ENCODE measurements at regions not wholly inside any gene's neighbourhood (a gene's known extent, or its start where the extent isn't known, plus 50 kb on each side); places are given as distances from the start of the nearest gene placed in this dataset.

DNA sequence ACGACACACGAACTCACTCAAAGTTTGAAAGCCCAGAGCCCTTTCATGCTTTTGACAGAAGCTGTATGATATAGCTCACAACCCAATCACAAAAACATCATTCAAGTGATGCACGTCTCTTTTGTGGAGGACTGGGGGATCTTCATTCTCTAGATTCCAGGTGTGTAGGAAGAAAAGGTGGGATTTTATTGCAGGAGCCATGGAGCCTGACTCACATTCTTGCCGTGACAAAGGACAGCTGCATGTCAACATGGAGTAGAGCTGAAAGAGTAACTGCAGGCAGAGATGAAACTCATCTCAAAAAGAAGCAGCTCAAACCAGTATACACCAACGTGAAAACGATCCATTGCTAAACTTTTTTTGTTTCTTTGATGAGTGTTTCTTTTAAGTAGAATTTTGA is 50.9 kb upstream of the PDE1A start:
- CTCF ChIA-PET: no interaction called here
- ATAC-seq: no peak

DNA sequence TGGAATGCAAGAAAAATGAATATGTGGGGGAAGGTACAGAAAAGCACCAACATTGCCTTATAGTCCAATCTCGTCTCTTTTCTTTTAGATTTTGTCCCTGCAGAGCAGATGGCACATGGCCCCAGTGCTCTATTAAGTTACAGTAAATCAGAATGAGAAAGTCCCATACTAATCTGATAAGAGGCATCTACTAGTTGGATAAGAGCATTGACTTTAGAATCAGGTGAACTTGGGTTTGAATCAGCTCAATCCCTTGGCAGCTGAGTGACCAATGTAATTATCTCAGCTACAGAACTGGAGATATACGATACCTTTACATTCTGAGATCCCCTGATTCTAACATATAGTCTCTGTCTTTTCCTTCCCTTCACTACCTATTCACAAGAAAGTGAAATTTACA is 54.8 kb upstream of the PDE1A start:
- no peak for ATAC-seq
- FAIRE-seq: no peak
- ChIA-PET CTCF (interaction anchor here (0.6 kb wide), 2 partner anchors 170 to 226 kb away, joined by 3 read pairs; no protein-coding TSS in a partner anchor), POLR2A (no interaction called here)
- TF ChIP-seq KDM1A (IDR thresholded peaks at IDR 0.05; ENCODE audit: low read depth) (no peak), TP53 (CRISPR knock-in tag; IDR thresholded peaks at IDR 0.05) (no peak), TFCP2L1 (CRISPR knock-in tag; IDR thresholded peaks at IDR 0.05) (no peak), HEYL (CRISPR knock-in tag; IDR thresholded peaks at IDR 0.05) (no peak), FOSB (CRISPR knock-in tag; IDR thresholded peaks at IDR 0.05) (no peak)
- no peak overlapping the region for H3K4me2 ChIP-seq
- WGBS (ENCODE audit: missing lambda C conversion rate): 76% methylated on average over 2 of the region's 2 CpGs
- H3K4me1 ChIP-seq: no peaks in the 10 kb centered on the region
- H3K9me3 ChIP-seq: no peaks in the 10 kb centered on the region
- H3K27ac ChIP-seq: no peak overlapping the region
- H3K4me3 ChIP-seq: no peak overlapping the region
- DNase-seq (ENCODE audit: low read depth in 1 of 2, low spot score in 1 of 2): no peak

More for the DNA sequence above, 50.9 kb upstream of the PDE1A start:
- WGBS (ENCODE audit: missing lambda C conversion rate): 58% methylated on average over 6 of the region's 6 CpGs
- DNase-seq (ENCODE audit: low read depth in 1 of 2, low spot score in 1 of 2) (no peak), FAIRE-seq (no peak)
- H3K4me2 ChIP-seq: no peak overlapping the region
- no peaks in the 10 kb centered on the region for H3K4me1 ChIP-seq
- POLR2A ChIA-PET: no interaction called here
- H3K4me3 ChIP-seq: no peak overlapping the region
- H3K27ac ChIP-seq: no peak overlapping the region
- TF ChIP-seq MAFK (IDR thresholded peaks at IDR 0.05; ENCODE audit: partially characterized antibody) (no peak), CHD2 (IDR thresholded peaks at IDR 0.05; ENCODE audit: low read length, partially characterized antibody) (no peak), RAD21 (conservative IDR thresholded peaks at IDR 0.05 in 1 of 2, IDR thresholded peaks at IDR 0.05 in 1 of 2) (no peak), MAZ (IDR thresholded peaks at IDR 0.05; ENCODE audit: borderline replicate concordance, low read depth, low read length) (no peak), CEBPB (IDR thresholded peaks at IDR 0.05) (no peak), KDM5A (IDR thresholded peaks at IDR 0.05) (no peak), HOXB5 (CRISPR knock-in tag; IDR thresholded peaks at IDR 0.05) (no peak), NFE2L2 (conservative IDR thresholded peaks at IDR 0.05; ENCODE audit: low read length) (no peak), SREBF2 (IDR thresholded peaks at IDR 0.05) (no peak), HEYL (CRISPR knock-in tag; IDR thresholded peaks at IDR 0.05) (no peak), JUN (IDR thresholded peaks at IDR 0.05) (no peak), RCOR1 (IDR thresholded peaks at IDR 0.05; ENCODE audit: low read depth, low read length) (no peak), RFX5 (IDR thresholded peaks at IDR 0.05) (no peak)
- TF ChIP-seq, protein P1, sequence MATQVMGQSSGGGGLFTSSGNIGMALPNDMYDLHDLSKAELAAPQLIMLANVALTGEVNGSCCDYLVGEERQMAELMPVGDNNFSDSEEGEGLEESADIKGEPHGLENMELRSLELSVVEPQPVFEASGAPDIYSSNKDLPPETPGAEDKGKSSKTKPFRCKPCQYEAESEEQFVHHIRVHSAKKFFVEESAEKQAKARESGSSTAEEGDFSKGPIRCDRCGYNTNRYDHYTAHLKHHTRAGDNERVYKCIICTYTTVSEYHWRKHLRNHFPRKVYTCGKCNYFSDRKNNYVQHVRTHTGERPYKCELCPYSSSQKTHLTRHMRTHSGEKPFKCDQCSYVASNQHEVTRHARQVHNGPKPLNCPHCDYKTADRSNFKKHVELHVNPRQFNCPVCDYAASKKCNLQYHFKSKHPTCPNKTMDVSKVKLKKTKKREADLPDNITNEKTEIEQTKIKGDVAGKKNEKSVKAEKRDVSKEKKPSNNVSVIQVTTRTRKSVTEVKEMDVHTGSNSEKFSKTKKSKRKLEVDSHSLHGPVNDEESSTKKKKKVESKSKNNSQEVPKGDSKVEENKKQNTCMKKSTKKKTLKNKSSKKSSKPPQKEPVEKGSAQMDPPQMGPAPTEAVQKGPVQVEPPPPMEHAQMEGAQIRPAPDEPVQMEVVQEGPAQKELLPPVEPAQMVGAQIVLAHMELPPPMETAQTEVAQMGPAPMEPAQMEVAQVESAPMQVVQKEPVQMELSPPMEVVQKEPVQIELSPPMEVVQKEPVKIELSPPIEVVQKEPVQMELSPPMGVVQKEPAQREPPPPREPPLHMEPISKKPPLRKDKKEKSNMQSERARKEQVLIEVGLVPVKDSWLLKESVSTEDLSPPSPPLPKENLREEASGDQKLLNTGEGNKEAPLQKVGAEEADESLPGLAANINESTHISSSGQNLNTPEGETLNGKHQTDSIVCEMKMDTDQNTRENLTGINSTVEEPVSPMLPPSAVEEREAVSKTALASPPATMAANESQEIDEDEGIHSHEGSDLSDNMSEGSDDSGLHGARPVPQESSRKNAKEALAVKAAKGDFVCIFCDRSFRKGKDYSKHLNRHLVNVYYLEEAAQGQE (IDR thresholded peaks at IDR 0.05): no peak
- TF ChIP-seq, protein P2, sequence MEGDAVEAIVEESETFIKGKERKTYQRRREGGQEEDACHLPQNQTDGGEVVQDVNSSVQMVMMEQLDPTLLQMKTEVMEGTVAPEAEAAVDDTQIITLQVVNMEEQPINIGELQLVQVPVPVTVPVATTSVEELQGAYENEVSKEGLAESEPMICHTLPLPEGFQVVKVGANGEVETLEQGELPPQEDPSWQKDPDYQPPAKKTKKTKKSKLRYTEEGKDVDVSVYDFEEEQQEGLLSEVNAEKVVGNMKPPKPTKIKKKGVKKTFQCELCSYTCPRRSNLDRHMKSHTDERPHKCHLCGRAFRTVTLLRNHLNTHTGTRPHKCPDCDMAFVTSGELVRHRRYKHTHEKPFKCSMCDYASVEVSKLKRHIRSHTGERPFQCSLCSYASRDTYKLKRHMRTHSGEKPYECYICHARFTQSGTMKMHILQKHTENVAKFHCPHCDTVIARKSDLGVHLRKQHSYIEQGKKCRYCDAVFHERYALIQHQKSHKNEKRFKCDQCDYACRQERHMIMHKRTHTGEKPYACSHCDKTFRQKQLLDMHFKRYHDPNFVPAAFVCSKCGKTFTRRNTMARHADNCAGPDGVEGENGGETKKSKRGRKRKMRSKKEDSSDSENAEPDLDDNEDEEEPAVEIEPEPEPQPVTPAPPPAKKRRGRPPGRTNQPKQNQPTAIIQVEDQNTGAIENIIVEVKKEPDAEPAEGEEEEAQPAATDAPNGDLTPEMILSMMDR (IDR thresholded peaks at IDR 0.05): no peak
- TF ChIP-seq, protein P3, sequence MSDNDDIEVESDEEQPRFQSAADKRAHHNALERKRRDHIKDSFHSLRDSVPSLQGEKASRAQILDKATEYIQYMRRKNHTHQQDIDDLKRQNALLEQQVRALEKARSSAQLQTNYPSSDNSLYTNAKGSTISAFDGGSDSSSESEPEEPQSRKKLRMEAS (IDR thresholded peaks at IDR 0.05): no peak
- no peaks in the 10 kb centered on the region for H3K9me3 ChIP-seq

DNA sequence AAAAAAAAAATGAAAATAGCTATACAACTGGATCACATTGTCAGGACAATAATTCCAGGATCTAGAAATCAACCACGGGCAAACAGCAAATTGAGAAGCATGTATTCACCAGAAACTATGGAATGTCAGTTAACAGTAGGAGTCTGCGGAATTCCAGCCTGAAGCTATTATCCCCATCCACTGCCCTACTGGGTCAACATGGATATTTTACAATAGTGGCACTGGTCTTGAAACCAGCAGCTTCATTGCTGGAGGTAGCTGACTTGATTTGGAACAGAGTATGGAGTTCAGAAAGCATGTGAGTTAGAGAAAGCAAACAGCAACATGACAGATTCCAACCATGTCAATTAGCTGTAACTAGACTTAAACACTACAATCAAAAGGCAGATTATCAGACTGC is 55.7 kb upstream of the PDE1A start:
- Histone ChIP-seq H3K4me2 (no peak overlapping the region), H3K27ac (no peak overlapping the region), H3K9me3 (no peaks in the 10 kb centered on the region), H3K4me3 (no peak overlapping the region), H3K4me1 (no peaks in the 10 kb centered on the region)
- ATAC-seq (no peak), FAIRE-seq (no peak), DNase-seq (ENCODE audit: low read depth in 1 of 2, low spot score in 1 of 2) (no peak)
- WGBS (ENCODE audit: missing lambda C conversion rate): 61% methylated on average over 2 of the region's 2 CpGs
- POLR2A ChIA-PET: no interaction called here
- CTCF ChIA-PET: no interaction called here
- TF ChIP-seq MYC (IDR thresholded peaks at IDR 0.05; ENCODE audit: borderline replicate concordance, low read length): no peak
- no peak for TF ChIP-seq ZSCAN20 (CRISPR knock-in tag; IDR thresholded peaks at IDR 0.05)
- TF ChIP-seq USF2 (IDR thresholded peaks at IDR 0.05): no peak
- no peak for TF ChIP-seq FOXS1 (CRISPR knock-in tag; IDR thresholded peaks at IDR 0.05)
- TF ChIP-seq BHLHE40 (IDR thresholded peaks at IDR 0.05; ENCODE audit: low read depth, low read length): no peak
- TF ChIP-seq, protein P4, sequence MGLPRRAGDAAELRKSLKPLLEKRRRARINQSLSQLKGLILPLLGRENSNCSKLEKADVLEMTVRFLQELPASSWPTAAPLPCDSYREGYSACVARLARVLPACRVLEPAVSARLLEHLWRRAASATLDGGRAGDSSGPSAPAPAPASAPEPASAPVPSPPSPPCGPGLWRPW (IDR thresholded peaks at IDR 0.05): no peak
- TF ChIP-seq ZFP36 (IDR thresholded peaks at IDR 0.05; ENCODE audit: borderline replicate concordance, partially characterized antibody): no peak
- TF ChIP-seq, protein P5, sequence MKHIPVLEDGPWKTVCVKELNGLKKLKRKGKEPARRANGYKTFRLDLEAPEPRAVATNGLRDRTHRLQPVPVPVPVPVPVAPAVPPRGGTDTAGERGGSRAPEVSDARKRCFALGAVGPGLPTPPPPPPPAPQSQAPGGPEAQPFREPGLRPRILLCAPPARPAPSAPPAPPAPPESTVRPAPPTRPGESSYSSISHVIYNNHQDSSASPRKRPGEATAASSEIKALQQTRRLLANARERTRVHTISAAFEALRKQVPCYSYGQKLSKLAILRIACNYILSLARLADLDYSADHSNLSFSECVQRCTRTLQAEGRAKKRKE (CRISPR knock-in tag; IDR thresholded peaks at IDR 0.05; ENCODE audit: low read depth): no peak
- TF ChIP-seq ZNF302 (CRISPR knock-in tag; IDR thresholded peaks at IDR 0.05): no peak
- TF ChIP-seq NPAS2 (CRISPR knock-in tag; IDR thresholded peaks at IDR 0.05; ENCODE audit: borderline replicate concordance): no peak
- no peak for TF ChIP-seq RAD21 (conservative IDR thresholded peaks at IDR 0.05 in 1 of 2, IDR thresholded peaks at IDR 0.05 in 1 of 2)
- TF ChIP-seq RFX5 (IDR thresholded peaks at IDR 0.05): no peak
